IPS-NIHi11 (cell line): ENCODE measurements at regions not wholly inside any gene's neighbourhood (a gene's known extent, or its start where the extent isn't known, plus 50 kb on each side); places are given as distances from the start of the nearest gene placed in this dataset.

Source experiments
- DNase-seq: peaks from one replicate; pipeline ENCODE4 v3.0.0; 2012; ENCODE audit warnings: mixed read lengths, low spot score

- DNase-seq = no peak
These were observed 334.8 kb downstream of the DRD1 start for GRCh38 chr5:175109058-175109755.

GRCh38 chr5:175107865-175108264 is 336.1 kb downstream of the DRD1 start:
- no peak for DNase-seq

- no peak for DNase-seq
These were observed 336.9 kb downstream of the DRD1 start for GRCh38 chr5:175107028-175107588.

GRCh38 chr5:175104677-175105076 is 339.3 kb downstream of the DRD1 start:
- no peak for DNase-seq

- DNase-seq = no peak
These were observed 340.2 kb downstream of the DRD1 start for GRCh38 chr5:175103746-175104145.

- no peak for DNase-seq
These were observed 341.3 kb downstream of the DRD1 start for GRCh38 chr5:175102717-175103116.

- DNase-seq = no peak
These were observed 345.7 kb downstream of the DRD1 start for GRCh38 chr5:175098301-175098700.

- DNase-seq = no peak
These were observed 347.4 kb downstream of the DRD1 start for GRCh38 chr5:175096469-175097165.

- DNase-seq = no peak
These were observed 349.5 kb downstream of the DRD1 start for GRCh38 chr5:175094461-175094860.

- peak; percentile 12 for DNase-seq
These were observed 351.3 kb downstream of the DRD1 start for GRCh38 chr5:175092691-175093090.

- no peak for DNase-seq
These were observed 355.0 kb downstream of the DRD1 start for GRCh38 chr5:175088963-175089362.

- DNase-seq = no peak
These were observed 358.6 kb downstream of the MSX2 start for GRCh38 chr5:175082866-175083590.

- DNase-seq = no peak
These were observed 358.0 kb downstream of the MSX2 start for GRCh38 chr5:175082346-175082745.

GRCh38 chr5:175079707-175080106 is 355.3 kb downstream of the MSX2 start:
- no peak for DNase-seq

GRCh38 chr5:175070283-175070682 is 345.9 kb downstream of the MSX2 start:
- no peak for DNase-seq

GRCh38 chr5:175060257-175060656 is 335.9 kb downstream of the MSX2 start:
- no peak for DNase-seq

- peak; percentile 84 for DNase-seq
These were observed 335.4 kb downstream of the MSX2 start for GRCh38 chr5:175059687-175060211.

GRCh38 chr5:175056831-175057230 is 332.4 kb downstream of the MSX2 start:
- no peak for DNase-seq

- no peak for DNase-seq
These were observed 329.9 kb downstream of the MSX2 start for GRCh38 chr5:175054243-175054642.

GRCh38 chr5:175052351-175052750 is 328.0 kb downstream of the MSX2 start:
- DNase-seq = no peak

- no peak for DNase-seq
These were observed 322.7 kb downstream of the MSX2 start for GRCh38 chr5:175047048-175047447.

- DNase-seq = no peak
These were observed 321.4 kb downstream of the MSX2 start for GRCh38 chr5:175045820-175046219.
